ENCODE measurements at regions not wholly inside any gene's neighbourhood (a gene's known extent, or its start where the extent isn't known, plus 50 kb on each side); places are given as distances from the start of the nearest gene placed in this dataset.

DNA sequence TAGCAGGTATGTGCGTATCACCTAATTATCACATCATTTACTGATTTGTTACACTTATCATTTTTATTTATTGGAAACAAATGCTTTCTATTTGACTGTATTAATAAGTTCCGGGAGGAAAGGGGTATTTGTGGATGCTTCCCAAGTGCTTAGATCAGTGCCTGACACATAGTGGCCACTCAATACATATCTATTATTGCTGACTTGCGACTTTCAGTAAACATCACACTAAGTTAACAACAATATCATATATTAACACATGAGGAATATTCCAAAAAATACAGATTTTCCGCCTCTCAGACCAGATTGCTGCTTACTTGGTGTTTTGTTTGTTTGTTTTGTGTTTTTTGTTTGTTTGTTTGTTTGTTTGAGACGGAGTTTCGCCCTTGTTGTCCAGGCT, 52.6 kb upstream of the ZFP42 start:
- no peak for TF ChIP-seq Cebpa-rat (IDR thresholded peaks at IDR 0.05)

DNA sequence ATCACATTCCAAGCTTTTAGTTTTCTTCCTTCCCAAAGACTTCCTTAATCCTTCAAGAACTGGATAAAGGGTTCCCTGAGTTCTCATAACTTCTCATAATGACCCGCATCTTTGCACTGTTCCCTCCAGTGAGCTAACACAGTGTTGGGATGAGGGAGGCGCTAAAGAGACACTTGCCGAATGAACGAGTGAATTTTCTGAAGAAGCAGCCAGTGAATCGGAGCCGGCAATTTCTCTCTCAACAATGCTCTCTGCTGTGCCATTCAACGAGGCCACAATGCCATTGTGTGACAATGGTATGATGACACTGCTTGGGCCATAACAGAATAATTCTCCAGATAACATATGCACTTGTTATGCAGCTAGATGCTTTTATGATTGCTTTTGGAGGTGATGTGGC, 51.4 kb upstream of the ZFP42 start:
- Histone ChIP-seq H3K4me3 (no peak overlapping the region), H3K27ac (no peak overlapping the region), H3K27me3 (no peaks in the 10 kb centered on the region)

More for the DNA sequence above, 52.6 kb upstream of the ZFP42 start:
- Histone ChIP-seq H3K9ac (no peak overlapping the region), H4K20me1 (no peaks in the 10 kb centered on the region), H3K9me3 (replicated peaks in 1 of 11) (0 out of 22 replicates have a peak, but pooled peaks cover 0 to under 1% (median 0%) of the 10 kb centered on the region in 11 experiments), H3K27me3 (no peaks in the 10 kb centered on the region), H3K4me3 (no peak overlapping the region), H3K4me2 (no peak overlapping the region), H3K27ac (no peak overlapping the region), H3K36me3 (no peaks in the 10 kb centered on the region), H3K4me1 (no peaks in the 10 kb centered on the region)

More for the DNA sequence above, 51.4 kb upstream of the ZFP42 start:
- Histone ChIP-seq H4K20me1 (no peaks in the 10 kb centered on the region), H3K4me1 (no peaks in the 10 kb centered on the region), H3K9me3 (replicated peaks in 1 of 11) (no peaks in the 10 kb centered on the region), H3K9ac (no peak overlapping the region), H3K4me2 (no peak overlapping the region), H3K36me3 (no peaks in the 10 kb centered on the region)
- TF ChIP-seq Cebpa-rat (IDR thresholded peaks at IDR 0.05), result no peak

Measured in BLaER1 treated with 17β-estradiol and CSF1 and Interleukin-3, amounts not matched to agents 10 nM and 100 nM (cell line).